Vagina (tissue), 2 donors: ENCODE measurements at regions not wholly inside any gene's neighbourhood (a gene's known extent, or its start where the extent isn't known, plus 50 kb on each side); places are given as distances from the start of the nearest gene placed in this dataset.
A peak's percentile ranks its signal among the peaks of the same experiment; 100 is the strongest.

Source experiments
- DNase-seq, 2 donors: peaks; one replicate each; pipeline ENCODE4 v3.0.0-alpha.2; 2017; ENCODE audit errors: extremely low spot score in 2 of 2
- H3K27ac ChIP-seq: fragments of 200-600 bp; sonication (generic); one replicate; pipeline ENCODE4 v1.5.1; 2019
- H3K27me3 ChIP-seq: fragments of 200-600 bp; sonication (generic); one replicate; pipeline ENCODE4 v1.5.1; 2019
- H3K36me3 ChIP-seq, 2 donors: fragments of 200-600 bp; sonication (generic); one replicate each; pipeline ENCODE4 v1.5.1; 2017 to 2019
- H3K4me1 ChIP-seq: fragments of 200-600 bp; sonication (generic); one replicate; pipeline ENCODE4 v1.5.1; 2019
- H3K4me3 ChIP-seq, 2 donors: fragments of 200-600 bp; sonication (generic); 1 replicate in 1 of 2; 2 replicates in 1 of 2; pipeline ENCODE4 v1.5.1; 2016 to 2019
- H3K9me3 ChIP-seq: fragments of 200-600 bp; sonication (generic); one replicate; pipeline ENCODE4 v1.5.1; 2019
- CTCF ChIP-seq, 3 experiments: fragments of 450-650 bp in 2 of 3; fragments of 200-600 bp in 1 of 3; sonication (generic) in 1 of 3; IDR thresholded peaks; one replicate each; pipeline ENCODE4 v1.5.1; 2017 to 2019; ENCODE audit warnings: antibody characterized with exemption in 3 of 3, mild to moderate bottlenecking in 2 of 3, moderate library complexity in 2 of 3
- POLR2A ChIP-seq, 2 donors: fragments of 450-650 bp; IDR thresholded peaks; one replicate each; pipeline ENCODE4 v1.6.1; 2017; ENCODE audit warnings: antibody characterized with exemption in 2 of 2, mild to moderate bottlenecking in 2 of 2, moderate library complexity in 2 of 2
- POLR2AphosphoS5 ChIP-seq, 2 donors: sonication (generic); formaldehyde crosslinking; IDR thresholded peaks; one replicate each; pipeline ENCODE4 v1.9.0; 2017; ENCODE audit warnings: antibody characterized with exemption in 2 of 2, mild to moderate bottlenecking in 2 of 2, low read depth in 1 of 2; ENCODE audit not compliant: insufficient read depth in 1 of 2
- intact Hi-C: fragments of 100-400 bp; cut with DNase I; formaldehyde crosslinking; loops from one replicate; pipeline ENCODE4 v1.15.1; 2023

GRCh38 chr6:165850434-165851019 is 187.5 kb upstream of the PDE10A start:
- Histone ChIP-seq H3K4me3 (no peak overlapping the region), H3K36me3 (no peaks in the 10 kb centered on the region), H3K27ac (no peak overlapping the region), H3K27me3 (peaks cover 4% of the 10 kb centered on the region), H3K9me3 (no peaks in the 10 kb centered on the region), H3K4me1 (peaks cover 21% of the 10 kb centered on the region)
- intact Hi-C loops = no loop called here
- TF ChIP-seq POLR2A (IDR thresholded peaks at IDR 0.05) (no peak), CTCF (IDR thresholded peaks at IDR 0.05) (peak; percentile 70 to 92 (median 84)), POLR2AphosphoS5 (IDR thresholded peaks at IDR 0.05; ENCODE audit: insufficient read depth in 1 of 2, low read depth in 1 of 2) (no peak)
- DNase-seq = no peak

GRCh38 chr6:165849534-165850430 is 186.7 kb upstream of the PDE10A start:
- no peak for DNase-seq
- Histone ChIP-seq H3K4me3 (no peak overlapping the region), H3K4me1 (peaks cover 22% of the 10 kb centered on the region), H3K36me3 (no peaks in the 10 kb centered on the region), H3K9me3 (no peaks in the 10 kb centered on the region), H3K27ac (no peak overlapping the region), H3K27me3 (peaks cover 4% of the 10 kb centered on the region)
- TF ChIP-seq POLR2AphosphoS5 (IDR thresholded peaks at IDR 0.05; ENCODE audit: insufficient read depth in 1 of 2, low read depth in 1 of 2) (no peak), CTCF (IDR thresholded peaks at IDR 0.05) (no peak), POLR2A (IDR thresholded peaks at IDR 0.05) (no peak)
- intact Hi-C loops = no loop called here

GRCh38 chr6:165848086-165848426 is 185.0 kb upstream of the PDE10A start:
- Histone ChIP-seq H3K36me3 (no peaks in the 10 kb centered on the region), H3K27me3 (peaks cover 4% of the 10 kb centered on the region), H3K27ac (no peak overlapping the region), H3K4me1 (peaks cover 22% of the 10 kb centered on the region), H3K9me3 (no peaks in the 10 kb centered on the region), H3K4me3 (no peak overlapping the region)
- intact Hi-C loops = no loop called here
- DNase-seq = no peak
- no peak for TF ChIP-seq POLR2AphosphoS5 (IDR thresholded peaks at IDR 0.05; ENCODE audit: insufficient read depth in 1 of 2, low read depth in 1 of 2)

GRCh38 chr6:165847407-165848085 is 184.5 kb upstream of the PDE10A start:
- Histone ChIP-seq H3K36me3 (no peaks in the 10 kb centered on the region), H3K27me3 (peaks cover 4% of the 10 kb centered on the region), H3K4me3 (no peak overlapping the region), H3K4me1 (peaks cover 22% of the 10 kb centered on the region), H3K9me3 (no peaks in the 10 kb centered on the region), H3K27ac (no peak overlapping the region)
- intact Hi-C loops = no loop called here
- no peak for DNase-seq
- TF ChIP-seq POLR2A (IDR thresholded peaks at IDR 0.05) = no peak
- no peak for TF ChIP-seq CTCF (IDR thresholded peaks at IDR 0.05)
- no peak for TF ChIP-seq POLR2AphosphoS5 (IDR thresholded peaks at IDR 0.05; ENCODE audit: insufficient read depth in 1 of 2, low read depth in 1 of 2)

GRCh38 chr6:165846123-165846966 is 183.3 kb upstream of the PDE10A start:
- Histone ChIP-seq H3K4me3 (peak overlapping the region; percentile 3 to 38), H3K36me3 (no peaks in the 10 kb centered on the region), H3K4me1 (peaks cover 22% of the 10 kb centered on the region), H3K27me3 (peaks cover 4% of the 10 kb centered on the region), H3K9me3 (no peaks in the 10 kb centered on the region), H3K27ac (no peak overlapping the region)
- DNase-seq = no peak
- intact Hi-C loops = no loop called here
- no peak for TF ChIP-seq CTCF (IDR thresholded peaks at IDR 0.05)
- no peak for TF ChIP-seq POLR2AphosphoS5 (IDR thresholded peaks at IDR 0.05; ENCODE audit: insufficient read depth in 1 of 2, low read depth in 1 of 2)
- TF ChIP-seq POLR2A (IDR thresholded peaks at IDR 0.05) = no peak
